ENCODE measurements at regions not wholly inside any gene's neighbourhood (a gene's known extent, or its start where the extent isn't known, plus 50 kb on each side); places are given as distances from the start of the nearest gene placed in this dataset.
"Not testable (repeated sequence)": the region's sequence is repeated elsewhere in the genome, so short reads cannot be mapped to it uniquely, and the experiment has no call there.

GRCh38 chr6:168931072-168931471 lies 322.6 kb downstream of the THBS2 start:
- H3K14ac ChIP-seq (replicated peaks; ENCODE audit: low read depth, low read length); H2AFZ ChIP-seq (replicated peaks; ENCODE audit: low read length, poor library complexity); H4K20me1 ChIP-seq (ENCODE audit: insufficient read depth, low read length); POLR2A ChIA-PET (ENCODE audit: unreplicated experiment); H3K36me3 ChIP-seq (ENCODE audit: control insufficient read depth, insufficient read depth, low read length); BruUV-seq (replicated peaks); CTCF ChIA-PET; H3K4me2 ChIP-seq (ENCODE audit: low read depth, low read length); DNase-seq; H3K9ac ChIP-seq (ENCODE audit: low read depth, low read length); H3K9me1 ChIP-seq (ENCODE audit: insufficient read depth, low read length); H3K9me3 ChIP-seq (ENCODE audit: control insufficient read depth, insufficient read depth, low read length); H3K56ac ChIP-seq (ENCODE audit: extremely low read depth, insufficient read depth, low read length); H2BK5ac ChIP-seq (ENCODE audit: low read depth, low read length, poor library complexity, severe bottlenecking); H3K79me1 ChIP-seq (ENCODE audit: low read depth in 1 of 2, low read length in 2 of 2); intact Hi-C loops (cut with micrococcal nuclease); dilution Hi-C loops (cut with HindIII; ENCODE audit: low sequenced_read_pairs, unreplicated experiment); ATAC-seq (ENCODE audit: low read depth); H2AK5ac ChIP-seq (ENCODE audit: low read depth, low read length); H3K4me3 ChIP-seq (ENCODE audit: insufficient read depth, low read depth, low read length); H4K5ac ChIP-seq (ENCODE audit: low read depth, low read length); H2BK20ac ChIP-seq (ENCODE audit: low read depth, low read length); in situ Hi-C loops (cut with MboI; ENCODE audit: low sequenced_read_pairs); H2BK15ac ChIP-seq (ENCODE audit: low read depth, low read length); H4K8ac ChIP-seq (ENCODE audit: low read depth in 2 of 2, low read length in 2 of 2); H3K4me1 ChIP-seq (ENCODE audit: control insufficient read depth, insufficient read depth, low read length); H3K27me3 ChIP-seq (ENCODE audit: control insufficient read depth, insufficient read depth, low read length); H3K27ac ChIP-seq (ENCODE audit: insufficient read depth, low read length); H3K4ac ChIP-seq (ENCODE audit: low read depth, low read length); H2BK120ac ChIP-seq (ENCODE audit: low read depth, low read length); H4K91ac ChIP-seq (ENCODE audit: insufficient read depth, low read depth, low read length); H3K18ac ChIP-seq (ENCODE audit: low read depth, low read length); H2AK9ac ChIP-seq (replicated peaks; ENCODE audit: low read depth, low read length, poor library complexity); H3K23ac ChIP-seq (ENCODE audit: low read depth, low read length): not testable (repeated sequence)
- 90% methylated on average over 2 of the region's 17 CpGs; no CpG with 5 or more reads in 1 of the 2 experiments for WGBS, 2 experiments (ENCODE audit: extremely low coverage in 2 of 2, insufficient read length in 1 of 2)
